GM23338 (cell line): ENCODE measurements at regions not wholly inside any gene's neighbourhood (a gene's known extent, or its start where the extent isn't known, plus 50 kb on each side); places are given as distances from the start of the nearest gene placed in this dataset.
A peak's percentile ranks its signal among the peaks of the same experiment; 100 is the strongest.

ENCODE experiments used
- ATAC-seq: fragments of 200-7000 bp; cut with Tn5 transposase; 3 replicates; pipeline ENCODE4 v1.9.1; 2020
- DNase-seq: peaks from one replicate; pipeline ENCODE4 v3.0.0-alpha.2; 2015; ENCODE audit warnings: low spot score
- H2AFZ ChIP-seq: fragments of 200-600 bp; sonication (generic); 2 replicates; pipeline ENCODE4 v1.8.0; 2016; ENCODE audit warnings: antibody characterized with exemption, mild to moderate bottlenecking, moderate library complexity
- H3F3A ChIP-seq: fragments of 200-600 bp; sonication (generic); replicated peaks from 2 replicates; pipeline ENCODE4 v1.8.0; 2017; ENCODE audit warnings: antibody characterized with exemption, mixed run types, low read depth
- H3K27ac ChIP-seq: fragments of 200-600 bp; sonication (generic); 2 replicates; pipeline ENCODE4 v1.6.1; 2016; ENCODE audit warnings: low read depth
- H3K27me3 ChIP-seq: fragments of 200-600 bp; sonication (generic); 2 replicates; pipeline ENCODE4 v1.8.0; 2016; ENCODE audit warnings: mild to moderate bottlenecking, mixed run types, moderate library complexity; ENCODE audit not compliant: insufficient read depth
- H3K36me3 ChIP-seq: fragments of 200-600 bp; sonication (generic); 2 replicates; pipeline ENCODE4 v1.8.0; 2016; ENCODE audit warnings: mild to moderate bottlenecking; ENCODE audit not compliant: insufficient read depth
- H3K4me1 ChIP-seq: fragments of 200-600 bp; sonication (generic); 2 replicates; pipeline ENCODE4 v1.8.0; 2016; ENCODE audit warnings: mild to moderate bottlenecking, moderate library complexity; ENCODE audit not compliant: insufficient read depth
- H3K4me2 ChIP-seq: fragments of 200-600 bp; sonication (generic); 2 replicates; pipeline ENCODE4 v1.7.1; 2017; ENCODE audit warnings: mixed run types
- H3K4me3 ChIP-seq: fragments of 200-600 bp; sonication (generic); 2 replicates; pipeline ENCODE4 v1.6.1; 2016; ENCODE audit warnings: mixed run types
- H3K79me2 ChIP-seq: fragments of 200-600 bp; sonication (generic); replicated peaks from 2 replicates; pipeline ENCODE4 v1.8.0; 2017; ENCODE audit warnings: mild to moderate bottlenecking; ENCODE audit not compliant: insufficient read depth
- H3K9me2 ChIP-seq: fragments of 200-600 bp; sonication (generic); 2 replicates; pipeline ENCODE4 v1.8.0; 2017; ENCODE audit not compliant: insufficient read depth
- H4K20me1 ChIP-seq: fragments of 200-600 bp; sonication (generic); replicated peaks from 2 replicates; pipeline ENCODE4 v1.8.0; 2017; ENCODE audit warnings: mild to moderate bottlenecking; ENCODE audit not compliant: insufficient read depth
- H3K27ac Mint-ChIP-seq: 2 replicates; pipeline ENCODE4 v1.8.0; 2020; ENCODE audit warnings: inconsistent platforms, mild to moderate bottlenecking, moderate library complexity, mixed read lengths
- H3K27me3 Mint-ChIP-seq: 3 replicates; pipeline ENCODE4 v1.8.0; 2022; ENCODE audit warnings: low read depth, mild to moderate bottlenecking, moderate library complexity, mixed read lengths, inconsistent platforms; ENCODE audit not compliant: insufficient read depth, poor library complexity
- H3K36me3 Mint-ChIP-seq: 3 replicates; pipeline ENCODE4 v1.8.0; 2021; ENCODE audit warnings: low read depth, mild to moderate bottlenecking, inconsistent platforms, moderate library complexity, mixed read lengths
- H3K4me1 Mint-ChIP-seq: 3 replicates; pipeline ENCODE4 v1.8.0; 2020; ENCODE audit warnings: mild to moderate bottlenecking, inconsistent platforms, mixed read lengths
- H3K4me3 Mint-ChIP-seq: 3 replicates; pipeline ENCODE4 v1.8.0; 2021; ENCODE audit warnings: moderate library complexity, mild to moderate bottlenecking, inconsistent platforms, mixed read lengths
- H3K9me3 Mint-ChIP-seq: 3 replicates; pipeline ENCODE4 v1.8.0; 2020; ENCODE audit warnings: moderate library complexity, mild to moderate bottlenecking, inconsistent platforms, mixed read lengths
- CREB1 ChIP-seq: fragments of 250-450 bp; sonication (Bioruptor Pico); IDR thresholded peaks from 2 replicates; pipeline ENCODE4 v1.5.0; 2020; ENCODE audit warnings: low read depth, mild to moderate bottlenecking, moderate library complexity
- EZH2 ChIP-seq: fragments of 200-600 bp; sonication (generic); IDR thresholded peaks from one replicate; pipeline ENCODE4 v1.8.0; 2017; ENCODE audit warnings: antibody characterized with exemption, mild to moderate bottlenecking, low read depth; ENCODE audit not compliant: unreplicated experiment
- EZH2phosphoT487 ChIP-seq: fragments of 200-600 bp; sonication (generic); IDR thresholded peaks from one replicate; pipeline ENCODE4 v1.8.1; 2018; ENCODE audit warnings: antibody characterized with exemption; ENCODE audit not compliant: unreplicated experiment
- NANOG ChIP-seq: IDR thresholded peaks from 2 replicates; pipeline ENCODE4 v1.6.1; 2016; ENCODE audit warnings: antibody characterized with exemption, borderline replicate concordance
- POLR2AphosphoS5 ChIP-seq: IDR thresholded peaks from 2 replicates; pipeline ENCODE4 v1.6.1; 2016; ENCODE audit warnings: antibody characterized with exemption, low read depth
- ZNF114 ChIP-seq: fragments of 250-450 bp; sonication (Bioruptor Pico); IDR thresholded peaks from 2 replicates; pipeline ENCODE4 v1.5.0; 2020; ENCODE audit warnings: mild to moderate bottlenecking, moderate library complexity
- ZNF331 ChIP-seq: fragments of 250-450 bp; sonication (Bioruptor Pico); IDR thresholded peaks from 2 replicates; pipeline ENCODE4 v1.5.0; 2020; ENCODE audit warnings: low read depth, mild to moderate bottlenecking, moderate library complexity
- TF ChIP-seq, protein P1 (sequence below): fragments of 250-450 bp; sonication (Bioruptor Pico); IDR thresholded peaks from 2 replicates; pipeline ENCODE4 v1.5.0; 2020; ENCODE audit warnings: mild to moderate bottlenecking, moderate library complexity
- TF ChIP-seq, protein P2 (sequence below): IDR thresholded peaks from one replicate; pipeline ENCODE4 v1.6.1; 2018; ENCODE audit warnings: antibody characterized with exemption; ENCODE audit not compliant: unreplicated experiment
- TF ChIP-seq, protein P3 (sequence below), 2 experiments: fragments of 200-600 bp in 1 of 2; sonication (generic) in 1 of 2; conservative IDR thresholded peaks; 2 replicates each; pipeline versions ENCODE4 v1.5.1 to v1.6.1; 2016 to 2017; ENCODE audit warnings: antibody characterized with exemption in 2 of 2, low read depth in 2 of 2, mild to moderate bottlenecking in 2 of 2, moderate library complexity in 1 of 2

DNA sequence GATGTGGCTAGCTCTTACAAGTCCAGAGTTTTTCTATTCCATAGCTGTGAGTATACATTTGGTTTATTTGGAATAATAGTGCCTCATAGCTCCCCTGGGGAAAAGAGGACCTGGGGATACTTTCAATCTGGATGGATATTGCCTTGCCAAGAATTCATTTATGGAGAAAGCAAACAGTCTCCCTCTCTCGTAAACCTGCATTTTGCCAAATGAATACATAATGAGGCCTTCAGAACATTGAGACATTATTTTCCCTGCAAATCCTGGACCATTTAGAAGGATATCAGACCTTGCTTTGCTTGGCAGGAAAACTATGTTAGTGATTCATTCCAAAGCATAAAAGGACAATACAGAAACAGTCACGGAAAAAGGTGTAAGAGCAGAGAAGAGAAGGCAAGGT, 569.6 kb upstream of the BRINP1 start:
- H3K4me3 Mint-ChIP-seq: no peak overlapping the region
- Histone ChIP-seq H3K4me1 (peaks cover 16% of the 10 kb centered on the region), H4K20me1 (no peaks in the 10 kb centered on the region), H3K36me3 (no peaks in the 10 kb centered on the region), H3K79me2 (no peaks in the 10 kb centered on the region), H3K4me3 (no peak overlapping the region), H3K27ac (no peak overlapping the region), H3F3A (no peaks in the 10 kb centered on the region), H3K27me3 (no peaks in the 10 kb centered on the region), H3K9me2 (0 out of 2 replicates have a peak, but pooled peaks cover 7% of the 10 kb centered on the region), H3K4me2 (0 out of 2 replicates have a peak overlapping the region, but pooled peaks have one; percentile 32), H2AFZ (peak overlapping the region; percentile 76; the same call in 1 of the 2 replicates)
- H3K4me1 Mint-ChIP-seq: peaks cover 17% of the 10 kb centered on the region; the same call in 2 of the 3 replicates
- TF ChIP-seq EZH2phosphoT487: no peak
- TF ChIP-seq ZNF331: no peak
- no peak for TF ChIP-seq ZNF114 (CRISPR knock-in tag)
- TF ChIP-seq NANOG: no peak
- TF ChIP-seq EZH2: no peak
- no peak for TF ChIP-seq POLR2AphosphoS5
- no peaks in the 10 kb centered on the region for H3K9me3 Mint-ChIP-seq
- H3K27ac Mint-ChIP-seq: no peak overlapping the region
- no peak for DNase-seq
- H3K36me3 Mint-ChIP-seq: no peaks in the 10 kb centered on the region
- H3K27me3 Mint-ChIP-seq: peaks cover 3% of the 10 kb centered on the region
- ATAC-seq: no peak

DNA sequence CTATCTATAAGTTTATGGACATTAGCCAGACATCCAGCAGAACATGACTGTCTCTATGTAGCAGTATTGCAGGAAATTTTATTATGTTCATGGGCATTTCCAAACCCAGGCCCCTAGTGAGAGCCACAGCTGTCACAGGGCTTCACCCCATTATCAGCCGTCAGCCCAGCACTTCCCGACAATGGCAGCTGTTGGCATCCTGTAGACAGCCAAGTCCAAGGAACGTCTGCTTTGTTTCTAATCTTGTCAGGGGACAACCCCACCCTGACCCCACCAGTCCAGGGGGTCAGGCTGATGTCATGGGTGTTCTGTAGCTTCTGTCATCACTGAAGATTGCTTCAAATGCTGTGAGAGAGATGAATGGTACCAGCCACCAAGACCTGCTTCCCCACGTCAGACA, 565.3 kb upstream of the BRINP1 start:
- DNase-seq: no peak
- peaks cover 6% of the 10 kb centered on the region for H3K4me1 ChIP-seq
- H3K79me2 ChIP-seq: no peaks in the 10 kb centered on the region
- Mint-ChIP-seq H3K36me3 (no peaks in the 10 kb centered on the region), H3K27ac (no peak overlapping the region), H3K4me1 (peaks cover 9% of the 10 kb centered on the region; the same call in 2 of the 3 replicates), H3K9me3 (no peaks in the 10 kb centered on the region; the same call in 2 of the 3 replicates), H3K27me3 (peaks cover 2% of the 10 kb centered on the region), H3K4me3 (no peak overlapping the region)
- no peaks in the 10 kb centered on the region for H3F3A ChIP-seq
- H3K4me2 ChIP-seq: no peak overlapping the region
- no peak for ATAC-seq
- H4K20me1 ChIP-seq: no peaks in the 10 kb centered on the region
- H3K27me3 ChIP-seq: no peaks in the 10 kb centered on the region
- no peaks in the 10 kb centered on the region for H3K36me3 ChIP-seq
- no peak overlapping the region for H3K4me3 ChIP-seq
- H3K9me2 ChIP-seq: 0 out of 2 replicates have a peak, but pooled peaks cover under 1% of the 10 kb centered on the region
- no peak overlapping the region for H2AFZ ChIP-seq
- H3K27ac ChIP-seq: no peak overlapping the region
- TF ChIP-seq POLR2AphosphoS5 (no peak), NANOG (no peak), EZH2phosphoT487 (no peak), CREB1 (CRISPR knock-in tag) (no peak), ZNF331 (no peak), ZNF114 (CRISPR knock-in tag) (no peak)
- TF ChIP-seq, protein P1, sequence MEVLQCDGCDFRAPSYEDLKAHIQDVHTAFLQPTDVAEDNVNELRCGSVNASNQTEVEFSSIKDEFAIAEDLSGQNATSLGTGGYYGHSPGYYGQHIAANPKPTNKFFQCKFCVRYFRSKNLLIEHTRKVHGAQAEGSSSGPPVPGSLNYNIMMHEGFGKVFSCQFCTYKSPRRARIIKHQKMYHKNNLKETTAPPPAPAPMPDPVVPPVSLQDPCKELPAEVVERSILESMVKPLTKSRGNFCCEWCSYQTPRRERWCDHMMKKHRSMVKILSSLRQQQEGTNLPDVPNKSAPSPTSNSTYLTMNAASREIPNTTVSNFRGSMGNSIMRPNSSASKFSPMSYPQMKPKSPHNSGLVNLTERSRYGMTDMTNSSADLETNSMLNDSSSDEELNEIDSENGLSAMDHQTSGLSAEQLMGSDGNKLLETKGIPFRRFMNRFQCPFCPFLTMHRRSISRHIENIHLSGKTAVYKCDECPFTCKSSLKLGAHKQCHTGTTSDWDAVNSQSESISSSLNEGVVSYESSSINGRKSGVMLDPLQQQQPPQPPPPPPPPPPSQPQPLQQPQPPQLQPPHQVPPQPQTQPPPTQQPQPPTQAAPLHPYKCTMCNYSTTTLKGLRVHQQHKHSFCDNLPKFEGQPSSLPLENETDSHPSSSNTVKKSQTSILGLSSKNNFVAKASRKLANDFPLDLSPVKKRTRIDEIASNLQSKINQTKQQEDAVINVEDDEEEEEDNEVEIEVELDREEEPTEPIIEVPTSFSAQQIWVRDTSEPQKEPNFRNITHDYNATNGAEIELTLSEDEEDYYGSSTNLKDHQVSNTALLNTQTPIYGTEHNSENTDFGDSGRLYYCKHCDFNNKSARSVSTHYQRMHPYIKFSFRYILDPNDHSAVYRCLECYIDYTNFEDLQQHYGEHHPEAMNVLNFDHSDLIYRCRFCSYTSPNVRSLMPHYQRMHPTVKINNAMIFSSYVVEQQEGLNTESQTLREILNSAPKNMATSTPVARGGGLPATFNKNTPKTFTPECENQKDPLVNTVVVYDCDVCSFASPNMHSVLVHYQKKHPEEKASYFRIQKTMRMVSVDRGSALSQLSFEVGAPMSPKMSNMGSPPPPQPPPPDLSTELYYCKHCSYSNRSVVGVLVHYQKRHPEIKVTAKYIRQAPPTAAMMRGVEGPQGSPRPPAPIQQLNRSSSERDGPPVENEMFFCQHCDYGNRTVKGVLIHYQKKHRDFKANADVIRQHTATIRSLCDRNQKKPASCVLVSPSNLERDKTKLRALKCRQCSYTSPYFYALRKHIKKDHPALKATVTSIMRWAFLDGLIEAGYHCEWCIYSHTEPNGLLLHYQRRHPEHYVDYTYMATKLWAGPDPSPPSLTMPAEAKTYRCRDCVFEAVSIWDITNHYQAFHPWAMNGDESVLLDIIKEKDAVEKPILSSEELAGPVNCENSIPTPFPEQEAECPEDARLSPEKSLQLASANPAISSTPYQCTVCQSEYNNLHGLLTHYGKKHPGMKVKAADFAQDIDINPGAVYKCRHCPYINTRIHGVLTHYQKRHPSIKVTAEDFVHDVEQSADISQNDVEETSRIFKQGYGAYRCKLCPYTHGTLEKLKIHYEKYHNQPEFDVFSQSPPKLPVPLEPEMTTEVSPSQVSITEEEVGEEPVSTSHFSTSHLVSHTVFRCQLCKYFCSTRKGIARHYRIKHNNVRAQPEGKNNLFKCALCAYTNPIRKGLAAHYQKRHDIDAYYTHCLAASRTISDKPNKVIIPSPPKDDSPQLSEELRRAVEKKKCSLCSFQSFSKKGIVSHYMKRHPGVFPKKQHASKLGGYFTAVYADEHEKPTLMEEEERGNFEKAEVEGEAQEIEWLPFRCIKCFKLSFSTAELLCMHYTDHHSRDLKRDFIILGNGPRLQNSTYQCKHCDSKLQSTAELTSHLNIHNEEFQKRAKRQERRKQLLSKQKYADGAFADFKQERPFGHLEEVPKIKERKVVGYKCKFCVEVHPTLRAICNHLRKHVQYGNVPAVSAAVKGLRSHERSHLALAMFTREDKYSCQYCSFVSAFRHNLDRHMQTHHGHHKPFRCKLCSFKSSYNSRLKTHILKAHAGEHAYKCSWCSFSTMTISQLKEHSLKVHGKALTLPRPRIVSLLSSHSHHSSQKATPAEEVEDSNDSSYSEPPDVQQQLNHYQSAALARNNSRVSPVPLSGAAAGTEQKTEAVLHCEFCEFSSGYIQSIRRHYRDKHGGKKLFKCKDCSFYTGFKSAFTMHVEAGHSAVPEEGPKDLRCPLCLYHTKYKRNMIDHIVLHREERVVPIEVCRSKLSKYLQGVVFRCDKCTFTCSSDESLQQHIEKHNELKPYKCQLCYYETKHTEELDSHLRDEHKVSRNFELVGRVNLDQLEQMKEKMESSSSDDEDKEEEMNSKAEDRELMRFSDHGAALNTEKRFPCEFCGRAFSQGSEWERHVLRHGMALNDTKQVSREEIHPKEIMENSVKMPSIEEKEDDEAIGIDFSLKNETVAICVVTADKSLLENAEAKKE: no peak
- TF ChIP-seq, protein P2, sequence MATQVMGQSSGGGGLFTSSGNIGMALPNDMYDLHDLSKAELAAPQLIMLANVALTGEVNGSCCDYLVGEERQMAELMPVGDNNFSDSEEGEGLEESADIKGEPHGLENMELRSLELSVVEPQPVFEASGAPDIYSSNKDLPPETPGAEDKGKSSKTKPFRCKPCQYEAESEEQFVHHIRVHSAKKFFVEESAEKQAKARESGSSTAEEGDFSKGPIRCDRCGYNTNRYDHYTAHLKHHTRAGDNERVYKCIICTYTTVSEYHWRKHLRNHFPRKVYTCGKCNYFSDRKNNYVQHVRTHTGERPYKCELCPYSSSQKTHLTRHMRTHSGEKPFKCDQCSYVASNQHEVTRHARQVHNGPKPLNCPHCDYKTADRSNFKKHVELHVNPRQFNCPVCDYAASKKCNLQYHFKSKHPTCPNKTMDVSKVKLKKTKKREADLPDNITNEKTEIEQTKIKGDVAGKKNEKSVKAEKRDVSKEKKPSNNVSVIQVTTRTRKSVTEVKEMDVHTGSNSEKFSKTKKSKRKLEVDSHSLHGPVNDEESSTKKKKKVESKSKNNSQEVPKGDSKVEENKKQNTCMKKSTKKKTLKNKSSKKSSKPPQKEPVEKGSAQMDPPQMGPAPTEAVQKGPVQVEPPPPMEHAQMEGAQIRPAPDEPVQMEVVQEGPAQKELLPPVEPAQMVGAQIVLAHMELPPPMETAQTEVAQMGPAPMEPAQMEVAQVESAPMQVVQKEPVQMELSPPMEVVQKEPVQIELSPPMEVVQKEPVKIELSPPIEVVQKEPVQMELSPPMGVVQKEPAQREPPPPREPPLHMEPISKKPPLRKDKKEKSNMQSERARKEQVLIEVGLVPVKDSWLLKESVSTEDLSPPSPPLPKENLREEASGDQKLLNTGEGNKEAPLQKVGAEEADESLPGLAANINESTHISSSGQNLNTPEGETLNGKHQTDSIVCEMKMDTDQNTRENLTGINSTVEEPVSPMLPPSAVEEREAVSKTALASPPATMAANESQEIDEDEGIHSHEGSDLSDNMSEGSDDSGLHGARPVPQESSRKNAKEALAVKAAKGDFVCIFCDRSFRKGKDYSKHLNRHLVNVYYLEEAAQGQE: no peak
- TF ChIP-seq, protein P3, sequence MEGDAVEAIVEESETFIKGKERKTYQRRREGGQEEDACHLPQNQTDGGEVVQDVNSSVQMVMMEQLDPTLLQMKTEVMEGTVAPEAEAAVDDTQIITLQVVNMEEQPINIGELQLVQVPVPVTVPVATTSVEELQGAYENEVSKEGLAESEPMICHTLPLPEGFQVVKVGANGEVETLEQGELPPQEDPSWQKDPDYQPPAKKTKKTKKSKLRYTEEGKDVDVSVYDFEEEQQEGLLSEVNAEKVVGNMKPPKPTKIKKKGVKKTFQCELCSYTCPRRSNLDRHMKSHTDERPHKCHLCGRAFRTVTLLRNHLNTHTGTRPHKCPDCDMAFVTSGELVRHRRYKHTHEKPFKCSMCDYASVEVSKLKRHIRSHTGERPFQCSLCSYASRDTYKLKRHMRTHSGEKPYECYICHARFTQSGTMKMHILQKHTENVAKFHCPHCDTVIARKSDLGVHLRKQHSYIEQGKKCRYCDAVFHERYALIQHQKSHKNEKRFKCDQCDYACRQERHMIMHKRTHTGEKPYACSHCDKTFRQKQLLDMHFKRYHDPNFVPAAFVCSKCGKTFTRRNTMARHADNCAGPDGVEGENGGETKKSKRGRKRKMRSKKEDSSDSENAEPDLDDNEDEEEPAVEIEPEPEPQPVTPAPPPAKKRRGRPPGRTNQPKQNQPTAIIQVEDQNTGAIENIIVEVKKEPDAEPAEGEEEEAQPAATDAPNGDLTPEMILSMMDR (conservative IDR thresholded peaks at IDR 0.05; ENCODE audit: low read depth in 2 of 2): no peak
